A549 (cell line): ENCODE measurements at regions not wholly inside any gene's neighbourhood (a gene's known extent, or its start where the extent isn't known, plus 50 kb on each side); places are given as distances from the start of the nearest gene placed in this dataset.

Experiments used
- CBX8 ChIP-seq: fragments of 200-600 bp; sonication (generic); IDR thresholded peaks from 2 replicates; pipeline ENCODE4 v1.6.1; 2016
- CEBPB ChIP-seq, 2 experiments: fragments of >200 bp in 1 of 2; sonication (Bioruptor Twin) in 1 of 2; formaldehyde crosslinking in 1 of 2; IDR thresholded peaks; 2 replicates each; pipeline ENCODE4 v1.6.1; 2012 to 2016
- EHF ChIP-seq: fragments of 250-450 bp; sonication (Bioruptor Pico); IDR thresholded peaks from 2 replicates; pipeline ENCODE4 v1.5.0; 2020; ENCODE audit warnings: mild to moderate bottlenecking
- EP300 ChIP-seq, 2 experiments: fragments of >200 bp; sonication (Bioruptor Twin); formaldehyde crosslinking; IDR thresholded peaks; 2 replicates in 1 of 2; 3 replicates in 1 of 2; pipeline ENCODE4 v1.6.1; 2016 to 2017
- JUN ChIP-seq, 2 experiments: fragments of >200 bp; sonication (Bioruptor Twin); formaldehyde crosslinking; IDR thresholded peaks; 2 replicates in 1 of 2; 3 replicates in 1 of 2; pipeline ENCODE4 v1.6.1; 2016 to 2017
- MYC ChIP-seq: IDR thresholded peaks from 2 replicates; pipeline ENCODE4 v1.6.1; 2012; ENCODE audit warnings: mild to moderate bottlenecking, inconsistent platforms, low read length, improper control_type of control experiment, borderline replicate concordance
- RAD21 ChIP-seq, 2 experiments: fragments of >200 bp in 1 of 2; sonication (Bioruptor Twin) in 1 of 2; formaldehyde crosslinking in 1 of 2; IDR thresholded peaks in 1 of 2; conservative IDR thresholded peaks in 1 of 2; 2 replicates in 1 of 2; 3 replicates in 1 of 2; pipeline ENCODE4 v1.6.1; 2012 to 2018; ENCODE audit warnings: inconsistent platforms in 1 of 2
- RFX5 ChIP-seq: fragments of 450-650 bp; IDR thresholded peaks from 2 replicates; pipeline ENCODE4 v1.7.1; 2014; ENCODE audit warnings: antibody characterized with exemption, mild to moderate bottlenecking, moderate library complexity
- RNF2 ChIP-seq: fragments of 200-600 bp; sonication (generic); IDR thresholded peaks from 2 replicates; pipeline ENCODE4 v1.6.1; 2016; ENCODE audit warnings: low read depth, mild to moderate bottlenecking, antibody characterized with exemption, moderate library complexity, borderline replicate concordance
- SMC3 ChIP-seq: fragments of >200 bp; sonication (Bioruptor Twin); formaldehyde crosslinking; IDR thresholded peaks from 3 replicates; pipeline ENCODE4 v1.6.1; 2018; ENCODE audit warnings: inconsistent platforms
- TF ChIP-seq, protein P1 (sequence below): fragments of >200 bp; sonication (Bioruptor Twin); formaldehyde crosslinking; IDR thresholded peaks from 3 replicates; pipeline ENCODE4 v1.5.1; 2016

DNA sequence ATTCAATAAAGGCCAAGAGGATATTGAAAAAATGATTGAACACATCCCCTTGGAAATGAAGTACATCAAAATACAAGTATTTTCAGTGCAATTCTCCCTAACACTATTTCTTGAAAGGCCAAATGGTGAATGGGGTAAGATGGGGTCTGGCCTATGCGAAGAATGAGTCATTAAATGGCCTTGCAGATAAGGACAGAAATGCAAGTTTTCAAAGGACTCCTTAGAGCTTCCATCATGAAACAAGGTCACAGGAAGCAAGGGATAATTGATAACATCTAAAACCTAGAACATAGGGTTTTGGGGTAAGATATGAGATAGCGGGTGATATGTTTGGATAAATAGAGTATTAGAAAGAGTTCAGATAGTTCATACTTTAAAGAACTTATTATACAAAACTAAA lies 109.3 kb upstream of the ABCB5 start:
- TF ChIP-seq, protein P1, sequence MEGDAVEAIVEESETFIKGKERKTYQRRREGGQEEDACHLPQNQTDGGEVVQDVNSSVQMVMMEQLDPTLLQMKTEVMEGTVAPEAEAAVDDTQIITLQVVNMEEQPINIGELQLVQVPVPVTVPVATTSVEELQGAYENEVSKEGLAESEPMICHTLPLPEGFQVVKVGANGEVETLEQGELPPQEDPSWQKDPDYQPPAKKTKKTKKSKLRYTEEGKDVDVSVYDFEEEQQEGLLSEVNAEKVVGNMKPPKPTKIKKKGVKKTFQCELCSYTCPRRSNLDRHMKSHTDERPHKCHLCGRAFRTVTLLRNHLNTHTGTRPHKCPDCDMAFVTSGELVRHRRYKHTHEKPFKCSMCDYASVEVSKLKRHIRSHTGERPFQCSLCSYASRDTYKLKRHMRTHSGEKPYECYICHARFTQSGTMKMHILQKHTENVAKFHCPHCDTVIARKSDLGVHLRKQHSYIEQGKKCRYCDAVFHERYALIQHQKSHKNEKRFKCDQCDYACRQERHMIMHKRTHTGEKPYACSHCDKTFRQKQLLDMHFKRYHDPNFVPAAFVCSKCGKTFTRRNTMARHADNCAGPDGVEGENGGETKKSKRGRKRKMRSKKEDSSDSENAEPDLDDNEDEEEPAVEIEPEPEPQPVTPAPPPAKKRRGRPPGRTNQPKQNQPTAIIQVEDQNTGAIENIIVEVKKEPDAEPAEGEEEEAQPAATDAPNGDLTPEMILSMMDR, result no peak
- no peak for TF ChIP-seq RNF2
- no peak for TF ChIP-seq RAD21 (conservative IDR thresholded peaks at IDR 0.05 in 1 of 2, IDR thresholded peaks at IDR 0.05 in 1 of 2)
- TF ChIP-seq EHF (CRISPR knock-in tag), result no peak
- TF ChIP-seq CBX8, result no peak
- TF ChIP-seq MYC, result no peak
- TF ChIP-seq RFX5, result no peak
- TF ChIP-seq EP300 (IDR thresholded peaks at IDR 0.05), result no peak
- no peak for TF ChIP-seq SMC3
- no peak for TF ChIP-seq CEBPB (IDR thresholded peaks at IDR 0.05)
- TF ChIP-seq JUN (IDR thresholded peaks at IDR 0.05), result no peak
